ENCODE measurements at regions not wholly inside any gene's neighbourhood (a gene's known extent, or its start where the extent isn't known, plus 50 kb on each side); places are given as distances from the start of the nearest gene placed in this dataset.

DNA sequence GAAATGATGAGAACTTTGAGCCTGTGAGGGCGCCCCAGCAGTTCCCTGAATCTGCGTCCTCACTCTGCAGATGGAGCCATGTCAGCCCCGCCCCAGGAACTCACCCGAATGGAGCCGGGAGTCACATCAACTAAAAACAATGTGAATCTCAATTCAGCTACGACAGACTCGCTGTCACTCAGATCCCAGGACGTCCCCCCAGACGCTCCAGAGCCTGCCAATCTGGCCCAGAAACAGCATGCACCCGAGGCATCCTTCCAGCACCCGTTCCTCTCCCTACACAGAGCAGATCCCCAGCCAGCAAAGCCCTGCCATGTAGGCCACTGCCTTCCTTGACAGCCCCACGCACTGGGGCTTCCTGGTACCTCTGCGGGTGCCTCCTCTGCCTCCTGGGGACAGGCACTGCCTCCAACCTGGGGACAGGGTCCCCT, 248.0 kb downstream of the TTLL2 start:
- TF ChIP-seq, protein P1, sequence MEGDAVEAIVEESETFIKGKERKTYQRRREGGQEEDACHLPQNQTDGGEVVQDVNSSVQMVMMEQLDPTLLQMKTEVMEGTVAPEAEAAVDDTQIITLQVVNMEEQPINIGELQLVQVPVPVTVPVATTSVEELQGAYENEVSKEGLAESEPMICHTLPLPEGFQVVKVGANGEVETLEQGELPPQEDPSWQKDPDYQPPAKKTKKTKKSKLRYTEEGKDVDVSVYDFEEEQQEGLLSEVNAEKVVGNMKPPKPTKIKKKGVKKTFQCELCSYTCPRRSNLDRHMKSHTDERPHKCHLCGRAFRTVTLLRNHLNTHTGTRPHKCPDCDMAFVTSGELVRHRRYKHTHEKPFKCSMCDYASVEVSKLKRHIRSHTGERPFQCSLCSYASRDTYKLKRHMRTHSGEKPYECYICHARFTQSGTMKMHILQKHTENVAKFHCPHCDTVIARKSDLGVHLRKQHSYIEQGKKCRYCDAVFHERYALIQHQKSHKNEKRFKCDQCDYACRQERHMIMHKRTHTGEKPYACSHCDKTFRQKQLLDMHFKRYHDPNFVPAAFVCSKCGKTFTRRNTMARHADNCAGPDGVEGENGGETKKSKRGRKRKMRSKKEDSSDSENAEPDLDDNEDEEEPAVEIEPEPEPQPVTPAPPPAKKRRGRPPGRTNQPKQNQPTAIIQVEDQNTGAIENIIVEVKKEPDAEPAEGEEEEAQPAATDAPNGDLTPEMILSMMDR (conservative IDR thresholded peaks at IDR 0.05), result no peak
- no peak for TF ChIP-seq EZH2 (IDR thresholded peaks at IDR 0.05; ENCODE audit: low read depth)

Data from PC-9 (cell line).